C4-2B (cell line): ENCODE measurements at regions not wholly inside any gene's neighbourhood (a gene's known extent, or its start where the extent isn't known, plus 50 kb on each side); places are given as distances from the start of the nearest gene placed in this dataset.
"Not testable (repeated sequence)": the region's sequence is repeated elsewhere in the genome, so short reads cannot be mapped to it uniquely, and the experiment has no call there.

Source experiments
- H3K27ac ChIP-seq: fragments of 450-650 bp; 2 replicates; pipeline ENCODE4 v1.5.1; 2017
- ZFX ChIP-seq: fragments of 450-650 bp; IDR thresholded peaks from 2 replicates; pipeline ENCODE4 v1.6.1; 2017
- TF ChIP-seq, protein P1 (sequence below): fragments of 450-650 bp; conservative IDR thresholded peaks from 2 replicates; pipeline ENCODE4 v1.5.1; 2017; ENCODE audit warnings: mild to moderate bottlenecking

GRCh38 chr14:23894362-23895052 lies 59.1 kb upstream of the DHRS4 start:
- TF ChIP-seq, protein P1, sequence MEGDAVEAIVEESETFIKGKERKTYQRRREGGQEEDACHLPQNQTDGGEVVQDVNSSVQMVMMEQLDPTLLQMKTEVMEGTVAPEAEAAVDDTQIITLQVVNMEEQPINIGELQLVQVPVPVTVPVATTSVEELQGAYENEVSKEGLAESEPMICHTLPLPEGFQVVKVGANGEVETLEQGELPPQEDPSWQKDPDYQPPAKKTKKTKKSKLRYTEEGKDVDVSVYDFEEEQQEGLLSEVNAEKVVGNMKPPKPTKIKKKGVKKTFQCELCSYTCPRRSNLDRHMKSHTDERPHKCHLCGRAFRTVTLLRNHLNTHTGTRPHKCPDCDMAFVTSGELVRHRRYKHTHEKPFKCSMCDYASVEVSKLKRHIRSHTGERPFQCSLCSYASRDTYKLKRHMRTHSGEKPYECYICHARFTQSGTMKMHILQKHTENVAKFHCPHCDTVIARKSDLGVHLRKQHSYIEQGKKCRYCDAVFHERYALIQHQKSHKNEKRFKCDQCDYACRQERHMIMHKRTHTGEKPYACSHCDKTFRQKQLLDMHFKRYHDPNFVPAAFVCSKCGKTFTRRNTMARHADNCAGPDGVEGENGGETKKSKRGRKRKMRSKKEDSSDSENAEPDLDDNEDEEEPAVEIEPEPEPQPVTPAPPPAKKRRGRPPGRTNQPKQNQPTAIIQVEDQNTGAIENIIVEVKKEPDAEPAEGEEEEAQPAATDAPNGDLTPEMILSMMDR, result no peak
- TF ChIP-seq ZFX, result no peak
- no peak overlapping the region for H3K27ac ChIP-seq

- no peak for TF ChIP-seq ZFX
- TF ChIP-seq, protein P1, result no peak
- H3K27ac ChIP-seq, result no peak overlapping the region
Measured at GRCh38 chr14:23895053-23895419, 58.5 kb upstream of the DHRS4 start.

- H3K27ac ChIP-seq, result no peak overlapping the region
- TF ChIP-seq, protein P1, result peak; percentile 33
- no peak for TF ChIP-seq ZFX
Measured at GRCh38 chr14:23895480-23895879, 58.1 kb upstream of the DHRS4 start.

GRCh38 chr14:23896609-23897153 lies 56.9 kb upstream of the DHRS4 start:
- no peak for TF ChIP-seq ZFX
- TF ChIP-seq, protein P1, result no peak
- H3K27ac ChIP-seq, result no peak overlapping the region

DNA sequence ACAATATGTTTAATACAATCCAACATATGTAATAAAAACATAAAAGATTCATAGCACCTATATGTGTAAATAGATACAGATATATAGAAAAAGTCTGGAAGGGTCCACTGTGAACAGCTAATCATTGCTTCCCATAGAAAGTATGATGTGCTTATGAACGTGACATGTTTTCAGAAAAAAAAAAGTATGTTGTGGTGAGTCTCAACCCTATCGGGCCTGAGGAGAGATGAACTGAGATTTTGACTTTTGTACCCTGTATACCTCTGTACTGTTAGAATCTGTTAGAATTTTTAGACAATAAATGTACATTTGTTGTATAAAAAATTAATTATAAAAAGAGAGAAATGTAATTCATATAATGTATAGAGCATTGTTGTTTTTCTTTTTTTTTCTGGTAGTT lies 56.3 kb upstream of the DHRS4 start:
- H3K27ac ChIP-seq, result not testable (repeated sequence)

- not testable (repeated sequence) for H3K27ac ChIP-seq
Measured at GRCh38 chr14:23898359-23898758, 55.2 kb upstream of the DHRS4 start.

DNA sequence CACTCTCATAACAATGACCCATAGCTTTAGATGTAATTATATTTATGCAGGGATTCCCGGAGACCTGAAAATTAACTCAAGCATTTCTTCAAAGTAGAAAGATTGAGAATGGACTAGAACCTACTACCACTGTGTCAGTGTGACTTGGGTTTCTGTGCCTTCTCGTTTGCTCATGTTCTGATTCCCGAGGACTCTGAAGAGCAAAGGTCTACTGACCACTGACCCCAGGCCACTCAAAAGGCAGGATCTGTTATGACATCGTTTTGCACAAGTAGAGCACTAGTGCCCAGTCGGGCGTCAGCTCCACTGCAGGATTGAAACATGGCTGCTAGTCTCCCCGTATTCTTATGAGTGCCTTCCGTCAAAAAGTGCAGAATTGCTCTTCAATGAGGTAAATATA lies 53.8 kb upstream of the DHRS4 start:
- no peak for TF ChIP-seq ZFX
- TF ChIP-seq, protein P1, result no peak
- no peak overlapping the region for H3K27ac ChIP-seq

- TF ChIP-seq, protein P1, result no peak
- TF ChIP-seq ZFX, result no peak
- H3K27ac ChIP-seq, result no peak overlapping the region
Measured at GRCh38 chr14:23903442-23903841, 50.1 kb upstream of the DHRS4 start.
